Large intestine (tissue), 3 donors: ENCODE measurements at regions not wholly inside any gene's neighbourhood (a gene's known extent, or its start where the extent isn't known, plus 50 kb on each side); places are given as distances from the start of the nearest gene placed in this dataset.

Source experiments
- DNase-seq, 2 donors: peaks; one replicate each; pipeline versions ENCODE4 v3.0.0 to v3.0.0-alpha.2; 2013
- H3K27ac ChIP-seq: one replicate; pipeline ENCODE4 v1.5.1; 2013; ENCODE audit warnings: low read length
- H3K27me3 ChIP-seq: 2 replicates; pipeline ENCODE4 v1.6.1; 2013; ENCODE audit warnings: low read length; ENCODE audit not compliant: control insufficient read depth, insufficient read depth
- H3K36me3 ChIP-seq: 2 replicates; pipeline ENCODE4 v1.6.1; 2013; ENCODE audit warnings: low read length; ENCODE audit not compliant: control insufficient read depth, insufficient read depth
- H3K4me1 ChIP-seq: one replicate; pipeline ENCODE4 v1.6.1; 2013; ENCODE audit warnings: low read length; ENCODE audit not compliant: control insufficient read depth, insufficient read depth
- H3K4me3 ChIP-seq: one replicate; pipeline ENCODE4 v1.5.1; 2013; ENCODE audit warnings: low read length
- H3K9me3 ChIP-seq: one replicate; pipeline ENCODE4 v1.6.1; 2013; ENCODE audit warnings: mild to moderate bottlenecking, low read depth, low read length, moderate library complexity; ENCODE audit not compliant: control insufficient read depth
- WGBS: methylation state at CpG from one replicate; pipeline ENCODE4 v1.1.5; 2013; ENCODE audit warnings: low lambda C conversion rate; ENCODE audit not compliant: insufficient coverage; 5-methylcytosine and 5-hydroxymethylcytosine counted together

DNA sequence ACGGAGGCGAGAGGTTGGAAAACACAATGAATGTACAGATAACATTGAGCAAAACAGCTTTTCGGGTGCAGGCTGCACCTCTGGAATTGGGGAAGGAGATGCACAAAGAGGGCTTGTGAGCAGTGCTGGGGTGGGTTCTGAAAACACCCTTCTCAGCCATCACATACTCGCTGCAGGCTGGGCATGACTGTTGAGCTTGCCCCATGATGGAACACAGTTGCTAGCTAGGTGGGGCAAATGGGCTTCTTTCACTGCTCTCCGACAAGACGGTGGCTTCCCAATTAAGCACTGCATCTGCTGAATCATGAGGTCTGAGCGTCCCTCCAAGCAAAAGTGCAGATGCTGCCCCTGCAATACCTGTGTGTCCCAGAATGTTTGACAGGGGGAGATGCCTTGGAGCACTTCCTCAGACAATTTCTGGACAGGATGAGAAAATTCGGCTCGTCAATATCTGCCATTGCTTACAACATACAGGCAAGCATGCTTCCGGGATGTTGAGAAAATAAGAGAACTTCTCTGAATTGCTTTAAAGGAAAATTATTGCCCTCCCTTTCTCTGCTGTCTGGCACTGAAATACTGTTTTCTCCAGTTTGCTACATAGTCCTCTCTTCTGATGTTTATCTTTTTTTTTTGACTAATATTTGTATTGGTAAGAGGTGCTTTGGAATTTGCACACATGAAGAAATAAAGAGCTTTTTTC lies 77.3 kb upstream of the SH3BP4 start:
- no peak overlapping the region for H3K27ac ChIP-seq
- H3K4me3 ChIP-seq: no peak overlapping the region
- no peaks in the 10 kb centered on the region for H3K27me3 ChIP-seq
- no peaks in the 10 kb centered on the region for H3K4me1 ChIP-seq
- H3K9me3 ChIP-seq: no peaks in the 10 kb centered on the region
- H3K36me3 ChIP-seq: no peaks in the 10 kb centered on the region
- 80% methylated on average over 1 of the region's 10 CpGs for WGBS
- DNase-seq: no peak

DNA sequence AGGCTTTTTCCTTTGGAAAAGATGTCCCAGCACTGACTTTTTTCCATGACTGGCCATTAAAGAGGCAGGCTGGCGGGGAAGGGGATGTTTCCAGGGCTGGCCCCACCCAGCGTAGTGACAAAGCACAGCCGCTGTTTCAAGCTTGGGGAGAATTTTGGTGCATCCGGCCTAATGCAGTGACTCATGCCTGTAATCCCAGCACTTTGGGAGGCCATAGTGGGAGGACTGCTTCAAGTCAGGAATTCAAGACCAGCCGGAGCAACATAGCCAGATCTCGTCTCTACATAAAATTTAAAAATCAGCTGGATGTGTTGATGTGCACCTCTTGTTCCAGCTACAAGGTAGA lies 78.0 kb upstream of the SH3BP4 start:
- no peaks in the 10 kb centered on the region for H3K9me3 ChIP-seq
- peak in 1 of 2 donors; percentile 28 for DNase-seq
- H3K4me1 ChIP-seq: no peaks in the 10 kb centered on the region
- H3K36me3 ChIP-seq: no peaks in the 10 kb centered on the region
- no peaks in the 10 kb centered on the region for H3K27me3 ChIP-seq
- no peak overlapping the region for H3K4me3 ChIP-seq
- H3K27ac ChIP-seq: no peak overlapping the region
- WGBS: 40% methylated on average over 1 of the region's 6 CpGs

DNA sequence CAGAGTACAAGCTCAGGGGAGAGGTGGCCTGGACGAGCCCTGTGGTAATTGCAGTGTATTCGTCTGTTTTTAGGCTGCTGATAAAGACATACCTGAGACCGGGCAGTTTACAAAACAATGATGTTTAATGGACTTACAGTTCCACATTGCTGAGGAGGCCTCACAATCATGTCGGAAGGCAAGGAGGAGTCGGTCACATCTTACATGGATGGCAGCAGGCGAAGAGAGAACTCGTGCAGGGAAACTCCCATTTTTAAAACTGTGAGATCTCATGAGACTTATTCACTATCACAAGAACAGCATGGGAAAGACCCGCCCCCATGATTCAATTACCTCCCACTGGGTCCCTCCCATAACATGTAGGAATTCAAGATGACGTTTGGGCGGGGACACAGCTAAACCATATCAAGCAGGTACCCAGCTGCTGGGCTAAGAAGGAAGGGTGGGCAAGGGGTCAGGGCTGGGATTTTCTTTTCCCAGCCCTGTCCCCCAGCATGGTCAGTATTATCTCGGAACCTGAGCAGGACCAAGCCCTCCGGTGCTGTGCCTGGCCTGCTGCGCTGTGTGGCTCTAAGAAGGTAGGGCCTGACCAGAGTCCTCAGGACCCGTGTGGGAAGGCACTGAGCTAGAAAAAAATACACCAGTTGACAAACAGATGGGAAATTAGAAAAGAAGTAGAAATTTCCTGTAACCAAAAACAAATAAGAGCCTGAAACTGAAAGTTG lies 78.6 kb upstream of the SH3BP4 start:
- no peak for DNase-seq
- H3K27me3 ChIP-seq: no peaks in the 10 kb centered on the region
- H3K9me3 ChIP-seq: no peaks in the 10 kb centered on the region
- no peak overlapping the region for H3K4me3 ChIP-seq
- no peaks in the 10 kb centered on the region for H3K36me3 ChIP-seq
- H3K27ac ChIP-seq: no peak overlapping the region
- WGBS: no CpG with 5 or more reads among the region's 14 CpGs
- H3K4me1 ChIP-seq: no peaks in the 10 kb centered on the region

DNA sequence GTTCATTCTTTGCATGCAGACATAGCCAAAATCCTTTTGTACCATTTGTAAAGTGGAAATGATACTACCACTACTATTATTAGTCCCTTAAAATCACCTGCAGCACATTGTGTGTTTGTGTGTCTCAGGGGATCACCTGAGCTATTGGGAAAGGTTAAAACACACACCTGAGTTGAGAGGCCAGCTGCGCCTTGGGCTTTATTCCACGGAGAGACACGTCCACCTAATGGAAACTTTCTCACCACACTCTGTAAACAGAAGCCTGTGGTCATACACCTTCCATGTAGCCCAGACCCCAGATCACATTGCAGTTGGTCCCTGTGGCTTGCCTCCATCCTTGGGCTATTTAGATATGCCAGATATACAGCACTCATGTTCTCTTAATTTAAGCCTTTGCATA lies 81.8 kb upstream of the SH3BP4 start:
- H3K4me1 ChIP-seq: no peaks in the 10 kb centered on the region
- H3K36me3 ChIP-seq: no peaks in the 10 kb centered on the region
- no CpG with 5 or more reads among the region's 3 CpGs for WGBS
- no peak overlapping the region for H3K27ac ChIP-seq
- no peak for DNase-seq
- no peaks in the 10 kb centered on the region for H3K27me3 ChIP-seq
- no peak overlapping the region for H3K4me3 ChIP-seq
- no peaks in the 10 kb centered on the region for H3K9me3 ChIP-seq

DNA sequence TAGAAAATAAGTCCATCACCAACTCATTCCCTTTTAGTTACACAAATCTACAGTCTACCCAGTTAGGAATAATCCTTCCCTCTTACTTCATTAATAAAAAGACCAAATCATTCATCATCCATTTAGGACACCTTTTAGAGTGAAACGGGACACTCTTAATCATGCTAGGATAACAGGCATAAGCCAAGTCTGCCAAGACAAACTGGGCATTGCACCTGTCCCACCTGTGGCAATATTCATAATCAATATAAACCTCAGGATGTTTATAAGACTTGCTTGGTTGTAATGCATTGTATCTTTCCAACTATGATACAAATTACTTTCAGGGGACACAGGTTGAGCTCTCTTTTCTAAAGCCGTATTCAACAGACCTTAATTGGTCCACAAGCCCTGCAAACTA lies 82.7 kb upstream of the SH3BP4 start:
- Histone ChIP-seq H3K4me3 (no peak overlapping the region), H3K9me3 (no peaks in the 10 kb centered on the region), H3K27me3 (no peaks in the 10 kb centered on the region), H3K36me3 (no peaks in the 10 kb centered on the region), H3K4me1 (no peaks in the 10 kb centered on the region), H3K27ac (no peak overlapping the region)
- DNase-seq: no peak
- WGBS: 0% methylated on average over 1 of the region's 2 CpGs

DNA sequence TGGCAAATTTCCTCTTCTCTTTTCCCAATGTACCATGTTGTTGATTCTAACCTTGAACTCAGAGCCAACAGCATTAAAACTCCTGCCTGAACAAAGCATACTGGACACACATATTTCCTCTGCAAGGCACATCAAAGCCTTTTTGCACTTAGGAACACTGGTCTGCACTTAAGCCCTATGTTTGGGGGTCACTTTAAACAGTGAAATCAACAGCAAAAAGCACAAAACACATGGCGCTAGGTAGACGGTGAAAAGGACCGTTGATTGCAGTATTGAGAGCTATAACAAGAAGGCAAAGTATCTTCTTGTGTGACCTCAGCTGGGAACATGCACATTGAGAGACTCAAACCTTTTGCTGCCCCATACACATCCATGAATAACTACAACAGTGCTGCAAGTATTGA lies 83.9 kb upstream of the SH3BP4 start:
- Histone ChIP-seq H3K9me3 (no peaks in the 10 kb centered on the region), H3K4me1 (peaks cover 6% of the 10 kb centered on the region), H3K27ac (no peak overlapping the region), H3K36me3 (no peaks in the 10 kb centered on the region), H3K27me3 (no peaks in the 10 kb centered on the region), H3K4me3 (no peak overlapping the region)
- no peak for DNase-seq
- WGBS: no CpG with 5 or more reads among the region's 3 CpGs

DNA sequence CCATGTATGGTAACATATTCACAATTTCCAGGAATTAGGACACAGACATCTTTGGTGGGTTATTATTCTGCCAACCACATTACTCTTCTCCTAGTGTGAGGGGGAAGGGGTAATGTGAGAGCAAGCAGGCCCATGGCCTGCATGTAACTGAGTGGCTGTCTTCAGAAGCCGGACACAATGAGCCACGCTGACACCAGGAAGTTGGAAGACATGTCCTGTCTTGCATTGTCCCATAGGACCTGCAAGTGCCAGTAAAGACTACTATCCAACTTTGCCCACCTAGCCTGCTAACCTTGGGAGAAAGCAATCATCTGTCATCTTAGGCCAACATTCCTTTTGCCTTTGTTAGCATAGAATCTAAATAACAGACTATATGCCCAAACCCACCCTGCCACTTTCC lies 86.2 kb upstream of the SH3BP4 start:
- H3K9me3 ChIP-seq: no peaks in the 10 kb centered on the region
- no peaks in the 10 kb centered on the region for H3K36me3 ChIP-seq
- H3K4me3 ChIP-seq: no peak overlapping the region
- no peak overlapping the region for H3K27ac ChIP-seq
- H3K27me3 ChIP-seq: no peaks in the 10 kb centered on the region
- no peak for DNase-seq
- WGBS: no CpG with 5 or more reads among the region's 2 CpGs
- peaks cover 6% of the 10 kb centered on the region for H3K4me1 ChIP-seq

DNA sequence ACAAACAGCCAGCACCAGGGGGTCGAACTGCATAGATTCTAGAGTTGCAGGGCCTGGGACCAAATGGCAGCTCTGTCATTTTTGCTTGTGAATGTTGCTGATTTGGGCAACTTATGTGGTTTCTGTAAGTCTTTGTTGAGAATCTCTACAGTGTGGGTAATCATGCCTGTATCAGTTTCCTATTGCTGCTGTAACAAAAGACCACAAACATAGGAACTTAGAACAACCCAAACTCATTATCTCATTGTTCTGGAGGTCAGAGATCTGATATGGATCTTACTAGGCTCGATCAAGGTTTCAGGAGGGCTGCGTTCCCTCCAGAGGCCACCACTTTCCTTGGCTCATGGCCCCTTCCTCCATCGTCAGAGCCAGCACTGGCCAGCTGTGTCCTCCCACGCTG lies 86.8 kb upstream of the SH3BP4 start:
- H3K9me3 ChIP-seq: no peaks in the 10 kb centered on the region
- H3K4me3 ChIP-seq: no peak overlapping the region
- no peak for DNase-seq
- H3K27me3 ChIP-seq: no peaks in the 10 kb centered on the region
- H3K4me1 ChIP-seq: peaks cover 6% of the 10 kb centered on the region
- no peaks in the 10 kb centered on the region for H3K36me3 ChIP-seq
- no peak overlapping the region for H3K27ac ChIP-seq
- WGBS: no CpG with 5 or more reads among the region's 5 CpGs

DNA sequence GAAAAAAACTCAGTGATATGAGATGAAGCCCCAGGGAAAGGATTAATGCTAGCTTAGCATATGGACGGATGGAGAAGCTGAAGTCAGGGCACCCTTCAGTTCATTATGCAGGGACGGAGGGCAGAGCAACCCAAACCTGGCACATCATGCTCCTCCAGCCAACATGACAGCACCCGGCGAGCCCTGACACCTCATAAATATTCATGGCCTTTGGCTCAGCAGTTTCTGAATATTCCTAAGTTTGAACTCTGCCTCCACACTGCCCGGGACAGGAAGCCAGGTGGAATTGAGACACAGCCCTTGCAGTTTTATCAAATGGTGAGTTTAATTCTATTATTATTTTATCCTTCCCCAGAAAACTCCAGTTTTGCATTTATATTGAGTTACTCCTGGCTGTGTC lies 87.3 kb upstream of the SH3BP4 start:
- no peak for DNase-seq
- Histone ChIP-seq H3K27me3 (no peaks in the 10 kb centered on the region), H3K36me3 (no peaks in the 10 kb centered on the region), H3K27ac (no peak overlapping the region), H3K4me3 (no peak overlapping the region), H3K9me3 (no peaks in the 10 kb centered on the region), H3K4me1 (peaks cover 6% of the 10 kb centered on the region)
- WGBS: no CpG with 5 or more reads among the region's 5 CpGs

DNA sequence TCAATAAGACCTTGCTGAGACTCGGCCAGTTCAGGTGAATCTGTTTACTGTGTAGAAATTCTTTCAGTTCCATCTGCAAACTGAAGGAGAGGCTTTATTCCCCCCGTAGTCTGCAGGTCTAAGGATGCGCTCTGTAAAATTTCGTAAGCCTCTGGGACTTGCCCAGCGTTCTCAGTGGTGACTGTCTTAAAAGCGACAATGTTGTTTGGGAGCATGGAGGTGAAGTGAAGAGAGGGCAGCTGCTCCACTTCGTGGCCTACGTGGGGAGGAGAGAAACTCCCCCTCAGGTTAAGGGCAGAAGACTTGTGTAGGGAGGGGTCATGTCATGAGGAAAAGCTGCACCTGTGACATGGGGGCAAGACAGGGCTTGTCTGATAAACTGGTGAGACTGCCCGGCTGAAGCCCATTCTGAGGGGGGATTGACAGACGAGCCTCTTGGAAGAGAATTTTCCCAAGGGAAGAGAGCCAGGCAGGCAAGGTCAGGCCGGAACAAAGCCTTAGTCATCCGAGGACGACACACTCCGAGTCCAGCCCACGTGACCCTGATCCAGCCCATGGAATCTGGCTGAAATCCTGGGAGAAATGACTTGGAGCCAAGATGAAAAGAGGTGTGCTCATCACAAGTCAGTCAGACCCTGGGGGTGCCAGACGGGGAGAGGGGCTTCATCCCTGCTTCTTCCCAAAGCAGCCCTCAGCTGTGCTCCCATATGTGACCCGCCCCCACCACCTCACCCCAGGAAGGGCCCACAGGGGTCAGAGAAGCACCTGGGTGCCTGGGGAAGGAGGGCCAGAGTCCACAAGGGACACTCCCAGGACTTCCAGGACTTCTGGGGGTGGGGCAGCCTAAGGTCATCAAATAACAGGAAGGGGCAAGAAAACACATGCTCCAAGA lies 88.5 kb upstream of the SH3BP4 start:
- no peak overlapping the region for H3K27ac ChIP-seq
- H3K36me3 ChIP-seq: no peaks in the 10 kb centered on the region
- no peaks in the 10 kb centered on the region for H3K27me3 ChIP-seq
- no peaks in the 10 kb centered on the region for H3K9me3 ChIP-seq
- DNase-seq: peak; percentile 45 to 76
- H3K4me1 ChIP-seq: peaks cover 6% of the 10 kb centered on the region
- 100% methylated on average over 1 of the region's 17 CpGs for WGBS
- H3K4me3 ChIP-seq: no peak overlapping the region
